ENCODE measurements at regions not wholly inside any gene's neighbourhood (a gene's known extent, or its start where the extent isn't known, plus 50 kb on each side); places are given as distances from the start of the nearest gene placed in this dataset.
A peak's percentile ranks its signal among the peaks of the same experiment; 100 is the strongest.

DNA sequence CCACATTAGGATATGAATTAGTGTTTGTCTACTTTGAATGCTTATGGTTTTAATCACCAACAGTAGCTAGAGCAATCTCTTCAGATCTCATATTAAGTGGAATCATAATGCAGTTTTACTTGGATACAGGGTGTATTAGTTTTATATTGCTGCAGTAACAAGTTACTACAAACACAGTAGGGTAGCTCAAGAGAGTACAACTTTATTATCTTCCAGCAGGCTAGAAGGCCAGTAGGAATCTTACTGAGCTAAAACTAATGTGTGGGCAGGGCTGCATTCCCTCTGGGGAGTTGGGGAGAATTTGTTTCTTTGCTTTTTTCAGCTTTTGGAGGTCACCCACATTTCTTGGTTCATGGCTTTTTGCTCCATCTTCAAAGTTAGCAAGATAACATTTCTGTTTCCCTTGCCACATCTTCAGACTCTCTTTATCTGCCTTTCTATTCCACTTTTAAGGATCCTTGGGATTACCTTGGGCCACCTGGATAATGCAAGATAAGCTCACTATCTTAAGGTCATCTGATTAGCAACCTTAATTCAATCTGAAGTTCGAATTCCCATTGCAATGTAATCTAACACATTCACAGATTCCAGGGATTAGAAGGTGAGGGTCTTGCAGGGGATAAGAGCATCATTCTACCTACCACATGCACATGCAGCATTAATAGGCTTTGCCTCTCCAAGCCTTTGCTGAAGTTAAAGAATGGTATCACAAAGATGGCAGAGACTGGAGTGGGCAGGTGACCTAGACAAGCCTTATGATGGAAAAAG, 134.1 kb upstream of the SLC10A2 start:
- DNase-seq, result no peak

DNA sequence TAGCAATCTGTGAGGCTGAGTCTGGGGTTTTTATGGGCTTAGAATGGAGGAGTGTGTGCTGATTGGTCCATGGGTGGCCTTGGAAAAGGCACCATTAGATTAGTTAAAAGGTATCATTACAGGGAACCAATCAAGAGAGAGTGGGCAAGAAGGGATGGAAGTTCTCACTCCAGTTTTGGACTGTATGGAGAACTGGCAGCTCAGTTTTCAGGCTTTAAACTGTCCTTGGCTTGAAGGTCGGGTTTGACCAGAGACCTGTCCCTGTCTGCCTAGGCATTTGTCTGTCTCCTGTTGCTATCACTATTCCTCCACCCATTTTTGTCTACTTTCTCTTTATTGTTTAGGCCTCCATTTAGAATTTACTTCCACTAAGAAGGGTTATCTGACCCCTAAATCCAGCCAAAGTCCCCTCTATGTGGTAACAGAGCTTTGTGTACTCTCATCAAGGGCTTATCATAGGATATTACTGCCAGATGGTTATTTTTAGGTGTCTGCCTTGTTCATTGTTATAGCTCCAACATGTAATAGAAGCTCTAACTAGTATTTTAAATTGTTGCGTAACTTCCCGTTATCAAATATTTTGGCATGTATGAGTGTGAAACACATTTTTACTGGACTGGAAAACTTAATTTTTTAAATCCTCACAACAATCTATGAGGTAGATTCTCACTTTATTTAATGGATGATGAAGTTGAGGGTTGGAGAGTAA, 133.3 kb upstream of the SLC10A2 start:
- no peak for DNase-seq

DNA sequence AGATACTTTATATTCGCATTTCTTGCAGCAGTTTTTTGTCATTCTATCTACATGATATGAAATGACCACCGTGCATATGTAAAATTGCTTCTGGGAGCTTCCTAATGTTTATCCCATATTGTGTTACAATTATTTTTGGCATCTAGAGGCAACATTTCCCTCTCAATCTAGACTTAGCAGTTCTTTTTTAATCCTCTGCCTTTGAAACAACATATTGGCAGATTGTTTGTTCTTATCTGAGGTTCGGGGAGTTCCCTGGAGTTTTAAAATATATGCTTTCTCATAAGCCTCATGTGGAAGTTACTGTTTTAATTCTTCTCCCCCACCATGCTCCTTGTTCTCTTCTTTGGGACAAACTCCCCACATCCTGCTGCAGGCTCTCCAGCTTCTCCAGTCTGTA, 130.1 kb upstream of the SLC10A2 start:
- no peak for DNase-seq

DNA sequence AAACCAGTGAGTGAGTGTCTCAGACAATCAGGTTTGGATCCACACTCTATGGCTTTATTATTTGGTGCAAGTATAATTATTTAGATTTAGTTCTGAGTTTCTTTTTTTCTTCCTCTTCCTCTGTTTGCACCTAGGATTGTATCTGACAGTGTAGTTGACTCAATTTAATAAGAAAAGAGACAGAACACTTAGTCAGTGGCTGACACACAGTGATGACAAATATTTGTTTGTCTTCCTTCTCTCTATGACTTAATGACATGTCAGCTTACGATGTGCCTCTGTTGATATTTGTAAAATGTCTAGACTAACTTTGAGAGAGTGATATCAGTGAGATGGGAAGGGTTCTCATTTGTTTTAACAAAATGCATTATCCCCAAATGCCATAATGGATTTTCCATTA, 129.5 kb upstream of the SLC10A2 start:
- no peak for DNase-seq

DNA sequence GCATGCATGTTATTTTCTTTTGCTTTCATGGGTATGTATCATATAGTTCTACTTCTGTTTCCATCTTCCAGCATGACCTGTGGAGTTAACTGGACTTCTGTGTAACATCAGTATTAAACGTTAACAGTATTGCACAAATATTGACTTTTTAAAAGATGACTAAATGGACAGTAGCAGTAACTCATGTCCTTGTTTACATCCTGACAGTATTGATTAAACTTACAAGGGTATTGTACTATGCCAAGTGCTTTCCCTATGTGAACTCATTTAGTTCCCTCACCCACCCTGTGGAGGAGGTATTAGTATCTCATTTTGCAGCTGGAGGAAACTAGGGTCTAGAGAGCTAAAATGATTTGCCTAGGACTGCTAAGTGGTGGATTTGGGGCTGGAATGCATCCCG, 128.7 kb upstream of the SLC10A2 start:
- no peak for DNase-seq

DNA sequence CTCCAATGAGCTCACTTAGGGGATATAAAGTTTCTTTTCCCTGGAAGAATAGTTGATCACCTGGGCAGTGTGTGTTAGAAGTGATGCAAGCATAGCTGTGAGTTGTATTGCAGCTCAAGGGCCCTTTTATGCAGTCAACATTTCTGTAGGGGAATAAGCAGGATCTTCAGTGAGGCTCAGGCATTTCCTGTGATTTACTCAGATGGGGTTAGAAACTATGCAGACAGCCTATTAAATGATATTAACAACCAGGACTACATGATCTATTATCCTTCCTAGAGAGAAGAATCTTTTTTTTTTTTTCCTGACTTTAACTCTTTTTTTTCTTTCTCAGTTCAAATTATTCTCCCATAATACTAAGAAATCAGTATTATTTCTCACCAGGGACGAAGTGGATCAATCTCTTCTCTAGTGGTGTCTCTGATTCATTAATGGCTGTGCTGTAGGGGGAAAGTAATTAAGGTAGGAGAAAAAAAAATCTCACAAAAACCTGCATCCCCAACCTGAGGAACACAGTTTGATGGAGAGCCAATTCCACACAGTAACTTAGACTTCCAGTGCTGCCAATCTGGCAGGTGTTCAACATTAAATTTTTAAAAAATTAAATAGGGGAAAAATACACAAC, 126.4 kb upstream of the SLC10A2 start:
- peak; percentile 61 for DNase-seq

DNA sequence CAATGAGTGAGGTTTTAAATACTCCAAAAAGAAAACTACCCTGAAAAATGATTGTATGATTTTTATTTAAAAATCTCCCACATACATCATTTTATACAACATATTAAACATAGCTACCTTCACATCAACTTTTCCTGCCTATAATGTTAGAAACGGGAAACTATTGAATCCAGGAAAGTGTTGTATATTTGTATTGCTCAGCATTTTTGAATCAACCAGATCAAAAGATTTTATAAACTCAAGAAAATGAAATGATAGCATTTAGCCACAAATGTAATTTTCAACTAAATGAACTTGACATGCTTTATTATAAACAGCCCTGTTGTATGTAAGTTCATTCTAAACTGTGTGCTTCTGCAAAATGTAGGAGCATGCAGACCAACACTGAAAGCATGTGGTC, 124.6 kb upstream of the SLC10A2 start:
- no peak for DNase-seq

DNA sequence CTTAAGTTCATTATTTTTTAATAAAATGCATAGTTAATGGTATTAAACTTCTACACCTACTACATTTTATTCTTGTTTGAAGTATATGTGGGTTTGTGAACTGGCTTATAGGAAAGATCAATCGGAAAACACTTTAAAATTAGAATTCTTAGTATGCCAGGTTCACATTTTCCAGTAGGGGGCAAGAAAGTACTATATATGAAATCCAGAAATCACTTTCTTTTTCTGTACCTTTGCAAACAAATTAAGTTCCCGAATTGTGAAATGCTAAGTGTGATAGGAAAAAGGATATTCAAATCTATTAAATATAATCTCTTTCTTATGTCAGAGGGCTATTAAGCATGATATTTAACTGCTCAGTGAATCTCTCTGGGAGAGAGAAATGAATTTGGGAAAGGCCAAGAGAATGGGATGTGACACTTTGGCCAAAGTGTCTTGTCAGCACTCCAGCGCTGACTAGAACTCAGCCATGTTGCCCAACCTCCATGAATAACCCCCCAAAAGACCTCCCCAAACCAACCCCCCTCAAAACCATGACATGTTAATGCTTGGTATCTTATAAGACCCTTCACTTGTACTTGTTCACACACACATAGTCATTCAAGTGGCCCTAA, 122.6 kb upstream of the SLC10A2 start:
- peak; percentile 30 for DNase-seq

DNA sequence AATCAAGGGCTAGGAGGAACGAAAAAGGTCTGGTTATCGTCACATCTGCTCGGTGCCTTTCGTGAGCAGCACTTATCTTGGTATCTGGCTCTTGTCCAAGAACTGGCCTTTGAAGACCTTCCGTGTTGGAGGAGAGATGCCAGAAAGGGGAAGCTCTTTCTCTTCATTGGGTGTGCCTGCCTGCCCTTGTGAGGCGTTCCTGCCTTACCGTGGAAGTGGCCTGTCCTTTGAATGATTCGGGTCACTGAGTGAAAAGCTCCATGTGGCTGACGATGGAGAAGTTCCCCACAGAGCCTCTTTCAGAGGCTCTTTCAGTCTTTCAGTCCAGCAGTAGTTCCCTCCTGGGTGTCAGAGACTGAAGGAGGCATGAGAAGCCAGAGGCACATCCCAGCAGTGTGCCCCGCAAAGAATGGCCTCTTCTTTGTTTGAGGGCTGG, 121.5 kb upstream of the SLC10A2 start:
- DNase-seq, result no peak

DNA sequence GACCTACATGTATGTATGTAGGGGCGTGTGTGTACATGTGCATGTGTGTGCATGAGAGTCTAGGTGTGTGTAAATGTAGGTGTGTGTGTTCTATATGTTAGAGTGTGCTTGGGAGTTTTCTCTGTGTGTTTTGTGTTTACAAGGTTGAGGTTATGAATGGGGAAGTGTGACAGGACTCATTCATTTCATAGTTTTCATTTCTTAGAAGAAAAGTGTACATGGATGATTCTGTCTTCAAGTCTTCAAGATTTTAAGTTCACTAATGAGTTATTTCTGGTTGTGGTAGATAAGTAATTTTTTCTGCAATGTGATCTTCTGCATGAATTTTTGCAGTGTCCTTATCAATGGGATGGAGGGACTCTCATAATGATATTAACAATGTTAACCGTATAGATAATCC, 118.2 kb upstream of the SLC10A2 start:
- DNase-seq, result no peak

DNA sequence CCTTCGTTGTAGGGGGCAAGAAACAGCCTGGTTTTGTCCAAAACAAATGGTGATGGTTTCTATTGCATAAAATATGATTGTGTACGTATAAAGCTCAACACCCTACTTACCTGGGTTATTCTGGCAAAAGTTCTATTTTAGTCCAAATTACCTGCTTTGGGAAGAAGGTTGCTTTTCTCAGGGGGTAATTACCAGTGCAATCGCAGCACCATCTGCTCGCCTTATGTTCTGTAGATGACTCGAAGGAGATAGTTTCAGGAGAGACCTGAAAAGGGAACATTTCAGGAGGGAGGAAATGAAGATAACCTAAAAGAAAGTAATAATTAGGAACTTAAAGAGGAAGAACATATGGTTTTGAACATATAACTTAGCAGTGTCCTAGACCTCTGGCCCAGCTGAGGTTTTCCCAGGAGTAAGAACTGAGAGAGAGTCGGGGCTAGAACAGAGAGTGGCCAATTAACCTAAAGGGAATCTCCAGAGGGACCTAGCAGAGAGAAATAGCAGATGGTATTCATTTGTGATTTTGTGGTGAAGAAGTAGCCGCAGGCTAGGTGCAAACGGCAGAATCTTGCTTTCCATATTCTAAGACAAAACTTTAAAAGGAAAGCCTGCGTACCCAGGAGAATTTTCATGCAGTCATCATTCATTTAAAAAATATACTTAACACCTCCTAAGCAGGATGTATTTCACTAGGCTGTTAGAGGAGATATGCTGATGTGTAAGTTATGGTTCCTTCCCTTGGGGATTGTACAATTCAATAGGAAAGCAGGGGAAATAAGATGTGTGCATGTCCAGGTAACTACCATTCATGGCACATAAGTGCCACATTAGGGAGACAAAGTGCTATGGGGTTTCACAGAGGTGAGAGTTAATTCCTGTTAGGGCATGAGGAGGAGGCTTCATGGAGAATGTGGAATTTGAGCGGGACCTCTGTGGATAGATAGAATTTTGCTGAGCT, 113.0 kb upstream of the SLC10A2 start:
- DNase-seq, result no peak

DNA sequence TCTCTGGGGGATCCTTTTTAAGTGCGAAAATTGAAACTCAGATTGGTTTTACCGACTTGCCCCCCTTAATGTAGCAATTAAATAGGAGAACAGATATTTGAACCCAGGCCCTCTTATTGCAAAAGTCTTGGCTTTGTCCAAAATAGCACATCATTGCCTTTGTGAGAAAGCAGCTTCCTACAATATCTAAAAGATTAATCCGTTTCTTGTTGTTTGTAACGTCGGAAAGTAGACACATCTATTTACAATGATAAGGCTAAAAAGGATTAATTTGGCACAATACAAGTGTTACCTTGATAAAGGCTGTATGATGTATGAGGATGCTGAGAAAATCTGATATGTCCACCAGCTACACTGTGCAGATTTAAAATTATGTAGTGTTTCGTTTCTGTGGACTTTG, 108.7 kb upstream of the SLC10A2 start:
- DNase-seq, result no peak

DNA sequence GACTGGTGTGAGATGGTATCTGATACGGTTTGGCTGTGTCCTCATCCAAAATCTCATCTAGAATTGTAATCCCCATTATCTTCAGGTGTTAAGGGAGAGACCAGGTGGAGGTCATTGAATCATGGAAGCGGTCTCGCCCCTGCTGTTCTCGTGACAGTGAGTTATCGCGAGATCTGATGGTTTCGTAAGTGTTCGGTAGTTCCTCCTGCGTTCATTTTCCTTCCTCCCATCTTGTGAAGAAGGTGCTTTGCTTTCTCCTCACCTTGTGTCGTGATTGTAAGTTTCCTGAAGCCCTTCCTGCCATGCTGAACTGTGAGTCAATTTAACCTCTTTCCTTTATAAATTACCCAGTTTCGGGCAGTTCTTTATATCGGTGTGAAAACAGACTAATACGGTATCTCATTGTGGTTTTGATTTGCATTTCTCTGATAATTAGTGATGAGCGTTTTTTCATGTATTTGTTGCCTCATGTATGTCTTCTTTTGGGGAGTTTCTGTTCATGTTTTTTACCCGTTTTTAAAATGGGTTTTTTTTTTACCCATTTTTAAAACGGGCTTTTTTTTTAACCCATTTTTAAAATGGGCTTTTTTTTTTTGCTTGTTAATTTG, 102.8 kb upstream of the SLC10A2 start:
- DNase-seq, result no peak

DNA sequence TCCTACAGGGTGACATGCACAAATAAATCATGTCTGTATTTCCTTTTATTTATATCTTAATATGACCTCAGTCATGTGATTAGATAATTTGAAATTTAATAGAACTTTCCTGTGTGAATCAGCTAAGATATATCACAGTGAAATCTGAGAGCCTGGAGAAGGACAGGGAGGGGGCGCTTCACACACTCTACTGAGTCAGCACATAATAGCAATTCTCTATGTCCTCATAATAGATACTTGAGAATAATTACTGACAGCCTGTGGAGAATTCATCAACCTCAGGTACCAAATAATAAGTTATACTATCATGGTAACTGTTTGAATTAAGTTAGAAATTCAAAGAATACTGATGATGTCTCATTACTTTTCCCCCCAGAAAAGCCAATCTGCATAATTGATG, 98.0 kb upstream of the SLC10A2 start:
- DNase-seq, result no peak

DNA sequence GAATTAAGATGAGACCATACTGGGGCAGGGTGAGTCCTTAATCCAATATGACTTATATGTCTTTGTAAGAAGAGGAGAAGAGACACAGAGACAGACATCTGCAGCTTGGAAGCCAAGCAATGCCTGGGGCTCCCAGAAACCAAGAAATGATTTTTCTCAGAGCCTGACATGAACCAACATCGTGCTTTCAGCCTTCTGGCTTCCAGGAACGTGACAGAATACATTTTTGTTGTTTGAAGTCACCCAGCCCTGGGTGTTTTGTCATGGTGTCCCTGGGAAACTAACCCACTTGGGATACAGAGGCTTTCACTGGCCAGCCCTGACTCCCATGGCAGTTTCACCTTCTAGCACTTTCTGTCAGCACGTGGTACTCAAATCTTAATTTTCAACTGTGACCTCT, 95.3 kb upstream of the SLC10A2 start:
- DNase-seq, result no peak

DNA sequence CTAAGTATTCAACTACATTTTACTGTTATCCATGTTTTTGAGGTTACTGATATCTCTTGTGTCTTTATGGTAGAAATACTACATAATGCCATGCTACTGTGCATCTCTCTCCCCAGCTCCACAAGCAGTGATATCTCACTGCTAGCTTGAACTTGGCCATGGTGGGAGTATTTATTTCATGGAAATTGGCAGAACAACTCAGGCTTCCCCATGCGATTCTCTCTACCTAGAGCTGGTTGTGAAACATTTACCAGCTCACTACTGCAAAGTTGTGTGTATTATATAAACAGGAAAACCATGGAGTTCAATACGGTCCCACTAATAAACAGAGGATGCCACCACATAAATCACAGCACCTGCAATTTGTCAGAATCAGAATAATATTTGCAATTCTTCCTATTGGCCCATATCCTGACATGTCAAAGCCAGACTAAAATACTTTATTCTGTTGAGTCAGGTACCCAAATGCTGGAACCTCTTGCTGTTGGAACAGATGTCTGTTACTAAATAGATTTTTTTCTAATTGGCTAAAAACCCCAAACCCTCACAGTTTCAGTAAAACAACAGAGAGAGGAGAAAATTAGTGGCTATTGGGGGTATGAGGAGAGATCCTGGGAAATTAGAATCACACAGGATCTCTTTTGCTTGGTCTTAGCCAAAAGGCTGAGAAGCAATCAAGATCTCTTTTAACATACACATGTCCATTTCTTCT, 91.4 kb upstream of the SLC10A2 start:
- DNase-seq, result no peak

DNA sequence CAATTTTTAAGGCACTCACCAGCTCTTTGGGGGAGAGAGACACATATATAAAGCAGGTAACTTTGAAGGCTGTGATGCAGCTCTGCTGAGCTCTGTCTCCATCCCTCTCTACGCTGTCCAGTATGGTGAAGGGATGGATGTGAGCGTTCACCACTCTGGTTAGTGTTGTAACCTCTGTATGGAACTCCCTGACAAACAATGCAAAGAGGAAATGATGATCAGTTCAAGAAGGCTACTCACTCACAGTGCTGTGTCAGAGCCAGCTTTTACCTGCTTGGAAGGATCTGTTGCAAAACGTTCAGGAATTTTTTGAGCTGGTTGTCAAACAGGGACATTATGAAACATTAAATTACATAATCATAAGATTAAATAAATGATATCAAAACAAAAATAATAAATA, 90.8 kb upstream of the SLC10A2 start:
- DNase-seq, result no peak

DNA sequence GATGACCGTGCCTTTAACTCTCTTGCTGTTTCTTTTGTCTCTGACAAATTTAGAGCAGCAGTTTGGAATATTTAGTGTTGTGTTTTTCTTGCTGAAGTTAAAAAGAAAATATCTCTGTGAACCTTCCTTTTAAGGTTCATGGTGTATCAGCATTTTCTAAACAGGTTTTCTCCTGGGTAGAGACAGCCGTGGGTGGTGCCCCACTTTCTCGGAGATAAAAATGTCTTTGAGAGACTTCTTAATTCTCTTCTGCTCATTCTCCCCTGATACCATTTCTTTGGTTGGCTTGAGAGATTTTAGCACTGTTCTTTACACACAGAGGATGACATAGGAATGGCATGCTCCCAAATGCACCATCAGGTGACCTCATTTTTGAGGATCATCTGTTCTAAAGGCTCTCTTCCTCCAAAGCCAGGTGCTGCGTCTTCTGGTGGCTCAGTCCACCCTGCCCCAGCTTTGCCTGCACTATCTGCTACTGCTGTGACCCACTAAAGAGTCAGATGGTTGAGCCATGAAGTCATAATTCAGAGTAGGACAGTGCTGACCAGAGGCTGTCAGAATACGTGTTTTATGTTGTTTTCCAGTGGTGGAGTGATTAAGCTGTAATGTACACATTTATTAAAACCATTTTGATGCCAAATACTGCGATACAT, 90.3 kb upstream of the SLC10A2 start:
- no peak for DNase-seq

DNA sequence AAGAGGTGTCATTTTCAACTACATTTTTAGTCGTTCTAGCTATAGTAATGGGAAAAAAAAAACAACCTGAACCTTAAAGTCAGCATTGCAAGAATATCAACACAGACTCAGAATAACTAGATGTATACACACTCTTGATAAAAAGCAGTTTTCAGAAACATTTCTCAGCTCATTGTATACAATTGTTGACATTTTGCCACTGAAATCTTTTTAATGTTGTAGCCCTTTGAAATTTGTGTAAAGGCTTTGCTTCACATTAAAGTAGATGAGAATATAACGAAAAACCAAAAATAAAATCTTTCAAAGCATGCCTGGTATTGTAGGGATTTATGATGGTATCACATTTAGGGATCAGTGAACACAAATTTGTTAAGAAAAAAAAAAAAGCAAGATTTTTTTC, 87.2 kb upstream of the SLC10A2 start:
- no peak for DNase-seq

DNA sequence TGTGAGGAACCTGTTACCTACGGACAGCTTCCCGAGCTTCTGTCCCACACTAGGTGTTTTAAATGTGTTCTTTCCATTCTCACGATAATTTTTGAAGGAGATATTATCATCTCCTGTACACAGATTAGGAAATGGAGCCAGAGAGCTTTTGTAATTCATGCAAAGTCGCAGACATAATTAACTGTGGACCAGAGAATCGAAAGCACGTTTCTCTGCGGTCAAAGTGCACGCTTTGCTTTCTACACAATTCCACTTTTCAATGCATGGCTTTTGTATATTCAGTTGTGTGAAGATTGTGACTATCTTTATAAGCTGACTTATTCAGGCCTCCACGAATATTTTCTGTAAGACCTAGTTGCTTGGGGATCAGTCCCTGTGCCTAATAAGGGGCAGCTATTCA, 81.7 kb upstream of the SLC10A2 start:
- no peak for DNase-seq

DNA sequence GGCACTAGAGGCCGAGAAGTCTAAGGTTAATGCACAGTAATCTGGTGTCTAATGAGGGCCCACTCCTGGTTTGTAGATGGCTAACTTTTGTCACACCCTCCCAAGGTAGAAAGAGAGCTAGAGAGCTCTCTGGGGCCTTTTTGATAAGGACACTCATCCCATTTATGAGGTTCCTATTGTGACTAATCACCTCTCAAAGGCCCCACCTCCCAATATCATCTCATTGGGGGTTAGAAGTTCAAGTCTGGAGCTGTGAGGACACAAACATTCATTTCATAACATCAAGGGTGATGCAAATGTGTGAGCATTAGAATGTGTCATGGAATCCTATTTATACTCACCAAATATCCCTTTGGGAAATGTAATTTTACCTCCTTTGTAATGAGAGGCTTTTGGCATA, 79.2 kb upstream of the SLC10A2 start:
- DNase-seq, result no peak

All from fibroblast of skin of abdomen (primary cell).